ENCODE measurements at regions not wholly inside any gene's neighbourhood (a gene's known extent, or its start where the extent isn't known, plus 50 kb on each side); places are given as distances from the start of the nearest gene placed in this dataset.

- DNase-seq: no peak
Observed at GRCh38 chr1:170273291-170274130, 127.8 kb downstream of the NTMT2 start.

- no peak for DNase-seq
Observed at GRCh38 chr1:170274131-170274501, 128.4 kb downstream of the NTMT2 start.

- no peak for DNase-seq
Observed at GRCh38 chr1:170277985-170278384, 132.2 kb downstream of the NTMT2 start.

- DNase-seq: no peak
Observed at GRCh38 chr1:170284016-170284415, 138.3 kb downstream of the NTMT2 start.

GRCh38 chr1:170284512-170284911, 138.8 kb downstream of the NTMT2 start:
- DNase-seq: no peak

- DNase-seq: no peak
Observed at GRCh38 chr1:170284951-170285350, 139.2 kb downstream of the NTMT2 start.

GRCh38 chr1:170288155-170288554, 142.4 kb downstream of the NTMT2 start:
- DNase-seq: no peak

GRCh38 chr1:170290276-170290675, 144.5 kb downstream of the NTMT2 start:
- no peak for DNase-seq

GRCh38 chr1:170290991-170291390, 145.2 kb downstream of the NTMT2 start:
- no peak for DNase-seq

GRCh38 chr1:170291516-170291915, 145.8 kb downstream of the NTMT2 start:
- no peak for DNase-seq

- no peak for DNase-seq
Observed at GRCh38 chr1:170296211-170296610, 150.5 kb downstream of the NTMT2 start.

- DNase-seq: no peak
Observed at GRCh38 chr1:170296642-170297041, 150.9 kb downstream of the NTMT2 start.

GRCh38 chr1:170301596-170301995, 155.8 kb downstream of the NTMT2 start:
- no peak for DNase-seq

GRCh38 chr1:170303034-170303433, 157.3 kb downstream of the NTMT2 start:
- no peak for DNase-seq

- DNase-seq: no peak
Observed at GRCh38 chr1:170305777-170306512, 160.2 kb downstream of the NTMT2 start.

GRCh38 chr1:170306513-170306910, 160.8 kb downstream of the NTMT2 start:
- no peak for DNase-seq

GRCh38 chr1:170306948-170307347, 161.2 kb downstream of the NTMT2 start:
- no peak for DNase-seq

GRCh38 chr1:170307426-170307825, 161.7 kb downstream of the NTMT2 start:
- DNase-seq: no peak

GRCh38 chr1:170309389-170310013, 163.7 kb downstream of the NTMT2 start:
- no peak for DNase-seq

GRCh38 chr1:170310014-170310405, 164.3 kb downstream of the NTMT2 start:
- no peak for DNase-seq

GRCh38 chr1:170310951-170311350, 165.2 kb downstream of the NTMT2 start:
- DNase-seq: no peak

- DNase-seq: no peak
Observed at GRCh38 chr1:170313306-170313705, 167.5 kb downstream of the NTMT2 start.

GRCh38 chr1:170316270-170316669, 170.5 kb downstream of the NTMT2 start:
- DNase-seq: no peak

- DNase-seq: no peak
Observed at GRCh38 chr1:170318141-170318540, 172.4 kb downstream of the NTMT2 start.

All from activated CD4-positive, alpha-beta T cell treated with anti-CD3 and anti-CD28 coated beads, Interleukin-2, amount 50 U/mL, for 16 hours (primary cell).